HG03460 (cell line): ENCODE measurements at regions not wholly inside any gene's neighbourhood (a gene's known extent, or its start where the extent isn't known, plus 50 kb on each side); places are given as distances from the start of the nearest gene placed in this dataset.
A peak's percentile ranks its signal among the peaks of the same experiment; 100 is the strongest.
"Not testable (repeated sequence)": the region's sequence is repeated elsewhere in the genome, so short reads cannot be mapped to it uniquely, and the experiment has no call there.

Source experiments
- ATAC-seq: cut with Tn5 transposase; IDR thresholded peaks from one replicate; pipeline ENCODE4 v1.9.1; 2021; ENCODE audit not compliant: unreplicated experiment

- ATAC-seq, result no peak
Observed at GRCh38 chr10:111560027-111560426, 483.2 kb downstream of the ADRA2A start.

- ATAC-seq, result no peak
Observed at GRCh38 chr10:111561124-111561523, 484.3 kb downstream of the ADRA2A start.

- no peak for ATAC-seq
Observed at GRCh38 chr10:111565542-111565941, 488.7 kb downstream of the ADRA2A start.

GRCh38 chr10:111578076-111578475 is 501.2 kb downstream of the ADRA2A start:
- no peak for ATAC-seq

GRCh38 chr10:111579473-111579872 is 502.6 kb downstream of the ADRA2A start:
- no peak for ATAC-seq

- no peak for ATAC-seq
Observed at GRCh38 chr10:111590703-111591102, 513.9 kb downstream of the ADRA2A start.

- ATAC-seq, result no peak
Observed at GRCh38 chr10:111593578-111593977, 516.7 kb downstream of the ADRA2A start.

- no peak for ATAC-seq
Observed at GRCh38 chr10:111595173-111595572, 518.3 kb downstream of the ADRA2A start.

- peak; percentile 89 for ATAC-seq
Observed at GRCh38 chr10:111598433-111599059, 521.7 kb downstream of the ADRA2A start.

GRCh38 chr10:111599943-111600342 is 523.1 kb downstream of the ADRA2A start:
- no peak for ATAC-seq

GRCh38 chr10:111600772-111601171 is 523.9 kb downstream of the ADRA2A start:
- no peak for ATAC-seq

- ATAC-seq, result no peak
Observed at GRCh38 chr10:111612273-111612672, 535.4 kb downstream of the ADRA2A start.

GRCh38 chr10:111634191-111634590 is 549.4 kb downstream of the GPAM start:
- ATAC-seq, result no peak

- ATAC-seq, result no peak
Observed at GRCh38 chr10:111646021-111646420, 537.5 kb downstream of the GPAM start.

GRCh38 chr10:111648046-111648445 is 535.5 kb downstream of the GPAM start:
- ATAC-seq, result no peak

GRCh38 chr10:111649080-111649479 is 534.5 kb downstream of the GPAM start:
- ATAC-seq, result not testable (repeated sequence)

- no peak for ATAC-seq
Observed at GRCh38 chr10:111650088-111650487, 533.5 kb downstream of the GPAM start.

- no peak for ATAC-seq
Observed at GRCh38 chr10:111656066-111656465, 527.5 kb downstream of the GPAM start.

- ATAC-seq, result no peak
Observed at GRCh38 chr10:111677759-111678158, 505.8 kb downstream of the GPAM start.

GRCh38 chr10:111686796-111687195 is 496.8 kb downstream of the GPAM start:
- no peak for ATAC-seq

GRCh38 chr10:111698711-111699110 is 484.9 kb downstream of the GPAM start:
- ATAC-seq, result no peak

GRCh38 chr10:111703986-111704385 is 479.6 kb downstream of the GPAM start:
- ATAC-seq, result no peak

GRCh38 chr10:111705021-111705420 is 478.5 kb downstream of the GPAM start:
- ATAC-seq, result no peak
